T-helper 2 cell treated with Interferon-gamma antibody and Interleukin-4, amounts not matched to agents 5 μg/mL and 100 μg/mL, for 36 hours (primary cell): ENCODE measurements at regions not wholly inside any gene's neighbourhood (a gene's known extent, or its start where the extent isn't known, plus 50 kb on each side); places are given as distances from the start of the nearest gene placed in this dataset.
"Not testable (repeated sequence)": the region's sequence is repeated elsewhere in the genome, so short reads cannot be mapped to it uniquely, and the experiment has no call there.

Experiments
- DNase-seq: peaks from one replicate; pipeline ENCODE4 v3.0.0; 2021; ENCODE audit warnings: low spot score
- H3K27ac Mint-ChIP-seq: one replicate; pipeline ENCODE4 v1.8.0; 2021; ENCODE audit warnings: mild to moderate bottlenecking, mixed read lengths
- H3K27me3 Mint-ChIP-seq: one replicate; pipeline ENCODE4 v1.8.0; 2021; ENCODE audit warnings: low read depth, mixed read lengths
- H3K36me3 Mint-ChIP-seq: one replicate; pipeline ENCODE4 v1.8.0; 2021; ENCODE audit warnings: low read depth, mixed read lengths
- H3K4me1 Mint-ChIP-seq: one replicate; pipeline ENCODE4 v1.8.0; 2021; ENCODE audit warnings: low read depth, mixed read lengths
- H3K4me3 Mint-ChIP-seq: one replicate; pipeline ENCODE4 v1.8.0; 2022; ENCODE audit warnings: mild to moderate bottlenecking, moderate library complexity, mixed read lengths
- H3K9me3 Mint-ChIP-seq: one replicate; pipeline ENCODE4 v1.8.0; 2021; ENCODE audit warnings: mixed read lengths

DNA sequence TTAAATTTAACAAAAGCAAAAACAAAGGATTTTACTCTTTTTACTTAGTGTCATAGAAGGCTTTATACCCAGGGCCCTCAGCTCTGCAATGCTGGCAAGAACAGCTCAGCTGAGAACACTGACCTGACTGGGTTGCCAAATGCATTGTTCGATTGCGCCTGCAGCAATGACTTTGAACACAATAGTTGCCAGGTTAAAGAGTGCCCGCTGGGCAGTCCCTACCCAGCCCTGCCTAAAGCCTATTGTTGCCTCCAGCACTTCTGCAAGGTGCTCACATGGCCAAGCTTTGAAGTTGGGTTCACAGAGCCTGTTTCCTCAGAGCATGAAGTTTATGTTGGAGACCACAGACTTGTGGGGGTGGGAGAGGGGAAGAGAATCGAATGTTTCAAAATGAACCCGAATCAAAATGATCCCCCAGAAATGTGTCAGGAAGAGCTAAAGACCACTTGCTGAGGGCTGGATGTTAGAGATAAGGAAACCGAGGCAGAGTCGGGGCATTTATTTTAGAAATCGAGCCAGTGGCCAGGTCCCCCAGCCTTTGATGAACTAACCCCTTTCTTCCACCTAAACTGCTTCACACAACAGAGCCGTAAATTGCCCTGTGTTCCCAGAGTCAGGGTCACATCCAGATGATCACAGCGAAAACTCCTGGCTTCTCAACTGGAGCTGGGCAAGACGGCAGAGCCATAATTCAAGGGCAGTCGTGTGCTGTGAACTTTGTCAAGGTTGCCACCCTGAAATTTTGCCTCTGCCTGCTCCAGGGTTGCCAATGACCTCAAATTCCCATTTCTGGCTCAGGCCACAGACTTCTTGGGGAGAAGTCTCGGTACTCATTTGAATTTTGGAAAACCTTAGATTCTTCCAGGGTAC, 55.0 kb downstream of the FOXA2 start:
- Mint-ChIP-seq H3K4me3 (no peak overlapping the region), H3K36me3 (no peaks in the 10 kb centered on the region), H3K4me1 (no peaks in the 10 kb centered on the region), H3K27ac (no peak overlapping the region), H3K9me3 (no peaks in the 10 kb centered on the region), H3K27me3 (no peaks in the 10 kb centered on the region)
- no peak for DNase-seq

DNA sequence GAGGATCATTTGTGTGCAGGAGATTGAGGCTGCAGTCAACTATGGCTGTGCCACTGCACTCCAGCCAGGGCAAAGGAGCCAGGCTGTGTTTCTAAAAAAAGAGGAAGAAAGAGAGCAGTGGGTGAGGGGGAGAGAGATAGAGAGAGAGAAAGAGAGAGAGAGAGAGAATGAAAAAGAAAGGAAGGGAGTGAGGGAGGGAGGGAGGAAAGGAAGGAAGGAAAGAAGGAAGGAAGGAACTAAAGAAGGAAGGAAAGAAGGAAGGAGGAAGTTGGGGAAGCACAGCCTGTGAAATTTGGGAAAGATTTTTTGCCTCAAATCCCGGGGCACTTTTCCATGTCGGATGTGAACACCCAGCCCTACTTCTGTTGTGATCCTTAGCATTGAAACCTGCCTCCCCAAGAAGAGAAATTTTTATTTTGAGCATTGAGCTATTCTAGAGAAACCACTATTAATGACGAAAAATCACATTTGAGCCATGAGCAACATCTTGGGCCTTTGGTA, 57.8 kb downstream of the FOXA2 start:
- no peaks in the 10 kb centered on the region for H3K27me3 Mint-ChIP-seq
- H3K9me3 Mint-ChIP-seq, result no peaks in the 10 kb centered on the region
- H3K4me1 Mint-ChIP-seq, result no peaks in the 10 kb centered on the region
- no peaks in the 10 kb centered on the region for H3K36me3 Mint-ChIP-seq
- no peak for DNase-seq
- no peak overlapping the region for H3K4me3 Mint-ChIP-seq
- H3K27ac Mint-ChIP-seq, result no peak overlapping the region

DNA sequence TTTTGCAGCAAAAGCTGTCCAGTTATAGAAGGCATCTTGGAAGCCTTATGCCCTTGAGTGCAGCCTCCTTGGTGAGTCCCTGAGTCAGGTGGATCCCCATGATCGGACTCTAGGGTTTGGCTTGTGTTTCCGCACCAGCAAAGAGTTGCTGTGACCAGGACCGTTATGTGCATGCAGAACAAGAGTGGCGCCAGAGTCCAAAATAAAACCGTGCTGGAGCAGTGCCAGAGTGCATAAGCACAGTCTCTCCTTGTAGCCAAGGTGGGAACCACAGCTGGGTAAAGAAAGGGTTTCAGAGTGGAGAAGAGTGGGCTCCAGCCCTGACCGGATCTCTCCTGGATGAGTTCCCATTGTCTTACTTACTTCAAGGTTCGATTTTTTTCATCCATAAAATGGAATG, 58.6 kb downstream of the FOXA2 start:
- H3K4me3 Mint-ChIP-seq, result no peak overlapping the region
- no peaks in the 10 kb centered on the region for H3K4me1 Mint-ChIP-seq
- no peaks in the 10 kb centered on the region for H3K9me3 Mint-ChIP-seq
- DNase-seq, result no peak
- no peak overlapping the region for H3K27ac Mint-ChIP-seq
- no peaks in the 10 kb centered on the region for H3K27me3 Mint-ChIP-seq
- H3K36me3 Mint-ChIP-seq, result no peaks in the 10 kb centered on the region

DNA sequence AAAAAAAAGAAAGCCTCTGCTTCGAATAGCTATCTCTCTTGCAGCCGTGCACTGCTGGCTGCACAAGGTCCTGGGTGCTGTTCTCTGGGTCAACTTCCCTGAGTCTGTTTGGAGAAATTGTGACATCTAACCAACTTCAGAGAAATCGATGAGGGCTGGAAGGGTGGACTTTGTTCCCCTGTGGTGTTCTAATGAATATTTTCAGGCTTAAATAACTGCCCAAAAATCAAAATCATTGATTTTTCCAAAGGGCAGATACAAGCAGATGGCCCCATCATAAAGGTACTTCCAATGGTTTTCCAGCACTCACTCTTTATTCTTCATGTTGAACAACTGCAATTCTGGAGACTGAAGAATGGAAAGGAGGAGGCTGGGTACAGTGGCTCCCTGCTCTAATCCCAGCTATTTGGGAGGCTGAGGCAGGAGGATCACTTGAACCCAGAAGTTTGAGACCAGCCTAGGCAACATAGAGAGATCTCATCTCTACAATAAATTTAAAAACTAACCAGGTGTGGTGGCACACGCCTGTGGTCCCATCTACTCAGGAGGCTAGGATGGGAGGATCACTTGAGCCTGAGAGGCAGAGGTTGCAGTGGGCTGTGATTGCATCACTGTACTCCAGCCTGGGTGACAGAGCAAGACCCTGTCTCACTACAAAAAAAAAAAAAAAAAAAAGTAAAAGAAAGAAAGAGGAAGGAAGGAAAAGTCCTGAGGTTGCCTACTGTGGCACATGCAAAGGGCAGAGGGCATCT, 59.1 kb downstream of the FOXA2 start:
- Mint-ChIP-seq H3K9me3 (no peaks in the 10 kb centered on the region), H3K36me3 (no peaks in the 10 kb centered on the region), H3K4me3 (no peak overlapping the region), H3K27ac (no peak overlapping the region), H3K27me3 (no peaks in the 10 kb centered on the region), H3K4me1 (no peaks in the 10 kb centered on the region)
- DNase-seq, result no peak

DNA sequence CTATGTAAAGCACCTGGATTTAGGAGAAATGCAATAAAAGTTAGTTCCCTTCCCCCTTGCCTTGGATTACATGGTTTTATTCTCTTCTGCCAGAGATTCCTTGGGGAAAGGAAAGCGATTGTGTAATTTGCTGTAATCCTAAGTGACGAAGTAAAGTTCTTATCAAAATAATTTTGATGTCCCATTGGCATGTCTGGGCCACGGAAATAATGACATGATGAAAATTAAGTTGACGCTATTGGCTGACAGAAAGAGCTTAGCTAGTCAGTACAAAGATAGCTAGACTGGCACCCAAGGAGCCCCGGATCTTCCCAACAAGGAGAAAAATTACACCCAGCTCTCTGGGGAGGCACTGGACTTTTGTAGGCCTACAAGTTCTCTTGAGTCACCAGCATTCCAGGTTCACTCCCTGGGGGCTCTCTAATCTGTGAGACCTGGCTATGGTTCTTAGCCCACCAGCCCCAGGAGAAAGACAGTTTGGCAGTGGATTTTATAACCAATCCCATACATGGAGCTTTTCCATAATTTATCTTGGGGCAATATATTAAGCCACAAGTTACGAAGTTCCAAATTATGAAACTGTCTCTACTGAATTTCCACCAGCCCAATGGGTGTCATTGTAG, 59.9 kb downstream of the FOXA2 start:
- no peaks in the 10 kb centered on the region for H3K9me3 Mint-ChIP-seq
- H3K4me1 Mint-ChIP-seq, result no peaks in the 10 kb centered on the region

DNA sequence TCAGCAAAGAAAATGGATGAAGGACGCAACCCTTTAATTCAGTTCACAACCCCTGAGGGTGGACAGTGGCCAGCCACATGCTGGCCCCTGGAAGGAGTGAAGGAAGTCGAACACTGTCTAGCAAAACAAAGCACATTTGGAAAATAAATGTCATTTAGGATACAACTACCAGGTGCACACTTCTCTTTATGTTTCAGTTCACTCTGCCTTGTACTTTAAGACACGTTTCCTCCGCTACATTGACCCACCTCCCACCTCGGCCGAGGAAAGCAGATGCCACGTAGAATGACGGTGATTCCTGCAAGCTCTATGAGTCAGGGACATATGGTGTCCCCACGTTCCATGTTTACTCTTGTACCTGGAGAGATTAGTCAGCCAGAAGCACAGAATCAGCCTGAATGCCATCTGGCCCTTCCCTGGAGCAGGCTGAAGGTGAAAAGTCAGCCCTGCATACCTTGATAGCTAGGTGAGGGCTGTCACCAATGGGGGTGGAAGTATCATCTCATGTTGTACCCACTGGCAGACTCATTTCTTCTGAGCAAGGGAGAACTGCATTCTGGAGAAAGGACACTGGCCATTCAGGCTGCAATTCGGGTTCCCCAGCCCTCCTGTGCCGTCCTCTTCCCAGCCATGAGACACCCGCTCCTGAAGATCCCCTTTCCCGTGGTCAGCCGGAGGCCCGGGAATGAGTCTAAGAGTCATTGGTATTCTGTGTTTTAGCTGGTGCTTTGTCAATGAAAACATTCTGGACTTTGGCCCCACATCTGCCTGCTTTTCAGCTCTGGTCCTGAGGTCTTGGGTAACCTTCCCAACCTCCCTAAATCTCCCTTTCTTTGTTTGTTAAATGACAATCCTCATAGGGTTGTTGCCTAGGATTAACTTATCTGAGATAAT, 60.6 kb downstream of the FOXA2 start:
- Mint-ChIP-seq H3K36me3 (no peaks in the 10 kb centered on the region), H3K9me3 (no peaks in the 10 kb centered on the region), H3K27ac (no peak overlapping the region), H3K4me1 (no peaks in the 10 kb centered on the region), H3K4me3 (no peak overlapping the region), H3K27me3 (no peaks in the 10 kb centered on the region)
- no peak for DNase-seq

More for the DNA sequence above, 59.9 kb downstream of the FOXA2 start:
- no peaks in the 10 kb centered on the region for H3K36me3 Mint-ChIP-seq
- no peak overlapping the region for H3K4me3 Mint-ChIP-seq
- no peak overlapping the region for H3K27ac Mint-ChIP-seq
- no peak for DNase-seq
- H3K27me3 Mint-ChIP-seq, result no peaks in the 10 kb centered on the region

DNA sequence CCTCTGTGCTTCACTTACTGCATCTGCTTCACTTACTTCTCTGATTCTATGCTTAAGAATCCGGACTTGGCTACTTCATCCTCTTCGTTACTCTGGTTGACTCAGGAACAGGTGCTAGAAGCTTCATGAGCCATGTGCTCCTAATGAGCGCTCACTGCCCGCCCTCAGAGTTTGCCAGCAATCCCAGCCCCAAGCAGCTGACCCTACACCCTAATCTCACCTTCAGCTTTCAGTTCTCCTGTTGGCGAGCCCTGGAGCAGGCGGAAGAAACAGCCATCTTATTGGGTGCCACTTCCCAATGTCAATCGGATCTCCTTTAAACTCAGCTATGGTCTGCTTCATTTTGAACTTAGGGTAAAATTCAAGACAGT, 61.3 kb downstream of the FOXA2 start:
- no peak for DNase-seq
- H3K9me3 Mint-ChIP-seq, result no peaks in the 10 kb centered on the region
- H3K4me3 Mint-ChIP-seq, result no peak overlapping the region
- H3K36me3 Mint-ChIP-seq, result no peaks in the 10 kb centered on the region
- H3K4me1 Mint-ChIP-seq, result no peaks in the 10 kb centered on the region
- no peak overlapping the region for H3K27ac Mint-ChIP-seq
- H3K27me3 Mint-ChIP-seq, result no peaks in the 10 kb centered on the region

DNA sequence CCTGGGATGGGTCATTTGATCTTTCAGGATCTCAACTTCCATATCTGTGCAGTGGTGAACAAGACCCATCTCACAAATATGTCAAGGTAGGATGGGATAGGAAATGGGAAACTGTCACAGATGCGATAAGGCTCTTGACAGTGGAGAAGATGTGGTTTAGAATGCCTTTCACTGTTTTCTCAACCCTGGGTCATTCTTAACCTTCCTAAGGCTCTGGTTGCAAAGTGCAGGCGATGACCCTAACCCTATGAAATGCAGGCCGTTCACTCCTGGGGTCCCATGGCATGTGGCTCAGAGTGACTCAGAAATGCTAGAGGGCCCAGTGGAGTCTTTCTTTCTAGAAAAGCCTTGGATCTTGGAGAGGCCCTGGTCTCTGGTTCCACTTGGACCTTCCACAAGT, 61.7 kb downstream of the FOXA2 start:
- H3K36me3 Mint-ChIP-seq, result no peaks in the 10 kb centered on the region
- H3K27ac Mint-ChIP-seq, result no peak overlapping the region
- H3K9me3 Mint-ChIP-seq, result no peaks in the 10 kb centered on the region
- H3K4me1 Mint-ChIP-seq, result no peaks in the 10 kb centered on the region
- no peak for DNase-seq
- H3K27me3 Mint-ChIP-seq, result no peaks in the 10 kb centered on the region
- no peak overlapping the region for H3K4me3 Mint-ChIP-seq

DNA sequence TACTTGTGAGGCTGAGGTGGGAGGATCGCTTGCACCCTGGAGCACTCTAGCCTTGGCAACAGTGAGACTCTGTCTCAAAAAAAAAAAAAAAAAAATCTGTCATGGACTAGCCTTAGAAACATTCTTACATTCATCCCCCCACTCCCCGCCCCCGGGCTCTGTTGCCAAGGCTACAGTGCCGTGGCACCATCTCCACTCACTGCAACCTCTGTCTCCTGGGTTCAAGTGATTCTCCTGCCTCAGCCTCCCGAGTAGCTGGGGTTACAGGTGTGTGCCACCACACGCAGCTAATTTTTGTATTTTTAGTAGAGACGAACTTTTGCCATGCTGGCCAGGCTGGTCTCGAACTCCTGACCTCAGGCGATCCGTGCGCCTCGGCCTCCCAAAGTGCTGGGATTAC, 62.4 kb downstream of the FOXA2 start:
- H3K36me3 Mint-ChIP-seq, H3K4me3 Mint-ChIP-seq, DNase-seq, H3K27me3 Mint-ChIP-seq, H3K4me1 Mint-ChIP-seq, H3K9me3 Mint-ChIP-seq, H3K27ac Mint-ChIP-seq: not testable (repeated sequence)

DNA sequence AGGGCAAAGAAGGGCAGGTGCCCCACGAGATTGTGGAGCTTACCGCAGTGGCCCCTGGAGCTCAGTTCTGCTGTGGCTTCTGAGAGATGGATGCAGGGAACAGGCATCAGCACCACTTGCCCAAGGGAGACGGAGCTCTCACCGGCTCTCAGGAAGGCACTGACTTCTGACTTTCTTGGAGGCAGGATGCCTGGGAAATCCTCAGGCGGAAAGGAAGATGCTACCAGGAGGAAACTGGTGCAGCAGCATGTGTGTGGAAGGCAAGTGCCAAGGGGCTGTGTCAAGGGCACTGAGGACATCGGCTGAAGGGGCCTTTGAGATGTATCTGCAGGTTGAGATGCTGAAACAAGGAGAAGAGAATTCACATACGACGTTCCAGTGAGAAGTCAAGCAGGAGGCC, 64.0 kb downstream of the FOXA2 start:
- Mint-ChIP-seq H3K9me3 (no peaks in the 10 kb centered on the region), H3K27ac (no peak overlapping the region), H3K36me3 (no peaks in the 10 kb centered on the region), H3K4me1 (no peaks in the 10 kb centered on the region), H3K27me3 (no peaks in the 10 kb centered on the region), H3K4me3 (no peak overlapping the region)
- no peak for DNase-seq

DNA sequence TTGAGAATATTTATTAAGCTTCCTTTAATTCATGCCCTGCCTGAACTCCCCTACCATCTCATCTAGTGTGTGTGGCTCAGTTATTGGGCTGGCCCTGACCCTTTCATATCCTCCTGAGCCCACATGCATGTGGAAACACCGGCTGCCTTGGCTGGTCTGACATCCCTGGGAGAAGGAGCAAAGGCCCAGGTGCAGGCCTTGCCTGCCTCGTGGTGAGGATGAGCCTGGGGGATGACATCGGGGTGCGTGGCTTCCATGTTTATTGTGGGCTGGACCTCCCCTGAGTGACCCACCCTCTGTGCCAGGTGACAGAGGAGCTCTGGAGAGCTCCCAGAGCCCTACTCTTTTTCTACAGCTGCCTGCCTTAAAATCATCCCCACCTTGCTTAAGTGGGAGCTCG, 69.1 kb downstream of the FOXA2 start:
- no peak for DNase-seq
- H3K27ac Mint-ChIP-seq, result no peak overlapping the region

DNA sequence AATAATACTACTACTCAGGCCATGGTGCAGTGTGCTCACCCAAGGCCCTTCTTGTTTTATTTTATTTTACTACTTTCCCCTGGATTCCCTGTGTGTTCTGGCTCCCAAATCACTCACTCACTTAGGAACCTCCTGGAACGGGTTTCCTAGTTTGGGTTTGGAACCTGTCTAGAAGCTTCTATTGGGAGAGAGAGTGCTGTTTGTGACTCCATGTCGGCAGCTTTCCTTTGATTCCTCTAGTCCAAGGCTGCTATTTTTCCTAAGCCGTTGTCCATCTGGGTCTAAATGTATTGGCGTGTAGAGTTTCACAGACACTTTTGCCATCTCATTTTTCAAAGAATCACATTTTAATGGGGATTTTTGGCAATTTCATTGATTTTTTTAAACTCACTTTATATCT, 70.8 kb downstream of the FOXA2 start:
- no peaks in the 10 kb centered on the region for H3K4me1 Mint-ChIP-seq
- no peak overlapping the region for H3K27ac Mint-ChIP-seq
- H3K27me3 Mint-ChIP-seq, result no peaks in the 10 kb centered on the region
- H3K36me3 Mint-ChIP-seq, result no peaks in the 10 kb centered on the region
- no peaks in the 10 kb centered on the region for H3K9me3 Mint-ChIP-seq
- no peak for DNase-seq
- no peak overlapping the region for H3K4me3 Mint-ChIP-seq

More for the DNA sequence above, 69.1 kb downstream of the FOXA2 start:
- Mint-ChIP-seq H3K27me3 (no peaks in the 10 kb centered on the region), H3K36me3 (no peaks in the 10 kb centered on the region), H3K4me3 (no peak overlapping the region), H3K4me1 (no peaks in the 10 kb centered on the region), H3K9me3 (no peaks in the 10 kb centered on the region)

DNA sequence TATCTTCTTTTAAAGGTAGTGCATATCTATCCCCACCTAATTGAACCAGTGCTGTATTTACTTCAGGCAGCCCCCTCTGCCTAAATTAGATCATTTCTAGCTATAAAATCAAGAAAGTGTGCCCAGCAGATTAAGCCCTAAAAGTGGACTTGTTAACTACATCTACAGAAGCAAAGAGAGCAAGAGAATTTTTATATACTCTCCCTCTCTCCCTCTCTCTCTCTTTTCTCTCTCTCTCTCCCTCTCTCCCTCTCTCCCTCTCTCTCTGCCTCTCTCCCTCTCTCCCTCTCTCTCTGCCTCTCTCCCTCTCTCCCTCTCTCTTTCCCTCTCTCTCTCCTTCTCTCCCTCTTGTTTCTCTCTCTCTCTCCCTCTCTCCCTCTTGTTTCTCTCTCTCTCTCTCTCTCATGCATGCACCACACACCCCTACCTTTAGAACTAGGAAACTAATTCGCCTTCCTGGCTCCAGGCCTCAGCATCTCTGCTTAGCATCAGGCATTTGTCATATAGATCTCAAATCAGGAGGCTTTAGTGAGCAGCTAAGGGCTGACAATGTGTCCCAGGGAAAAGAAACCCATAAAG, 71.4 kb downstream of the FOXA2 start:
- no peaks in the 10 kb centered on the region for H3K4me1 Mint-ChIP-seq
- DNase-seq, result no peak
- H3K27ac Mint-ChIP-seq, result no peak overlapping the region
- H3K9me3 Mint-ChIP-seq, result no peaks in the 10 kb centered on the region
- no peak overlapping the region for H3K4me3 Mint-ChIP-seq
- no peaks in the 10 kb centered on the region for H3K27me3 Mint-ChIP-seq
- no peaks in the 10 kb centered on the region for H3K36me3 Mint-ChIP-seq
